ENCODE measurements at regions not wholly inside any gene's neighbourhood (a gene's known extent, or its start where the extent isn't known, plus 50 kb on each side); places are given as distances from the start of the nearest gene placed in this dataset.
A peak's percentile ranks its signal among the peaks of the same experiment; 100 is the strongest.

DNA sequence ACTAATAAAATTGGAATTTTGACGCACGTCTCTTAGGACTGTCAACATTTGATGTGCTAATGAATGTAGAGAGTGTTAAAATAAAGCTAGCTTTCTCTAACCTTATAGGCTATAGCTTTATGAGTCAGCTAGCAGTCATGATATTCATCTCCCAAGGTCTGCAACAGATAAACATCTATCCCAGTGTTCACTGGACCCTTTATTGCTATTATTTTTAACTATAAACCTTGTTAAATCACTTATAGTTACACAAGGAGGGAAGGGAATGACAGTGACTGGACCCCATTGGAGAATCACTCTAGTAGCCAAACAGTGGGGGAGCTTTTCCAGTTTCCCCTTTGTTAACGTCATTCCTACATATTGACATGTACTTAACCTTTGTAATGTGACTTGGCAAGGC lies 67.9 kb upstream of the SHISA3 start:
- TF ChIP-seq, protein P1, sequence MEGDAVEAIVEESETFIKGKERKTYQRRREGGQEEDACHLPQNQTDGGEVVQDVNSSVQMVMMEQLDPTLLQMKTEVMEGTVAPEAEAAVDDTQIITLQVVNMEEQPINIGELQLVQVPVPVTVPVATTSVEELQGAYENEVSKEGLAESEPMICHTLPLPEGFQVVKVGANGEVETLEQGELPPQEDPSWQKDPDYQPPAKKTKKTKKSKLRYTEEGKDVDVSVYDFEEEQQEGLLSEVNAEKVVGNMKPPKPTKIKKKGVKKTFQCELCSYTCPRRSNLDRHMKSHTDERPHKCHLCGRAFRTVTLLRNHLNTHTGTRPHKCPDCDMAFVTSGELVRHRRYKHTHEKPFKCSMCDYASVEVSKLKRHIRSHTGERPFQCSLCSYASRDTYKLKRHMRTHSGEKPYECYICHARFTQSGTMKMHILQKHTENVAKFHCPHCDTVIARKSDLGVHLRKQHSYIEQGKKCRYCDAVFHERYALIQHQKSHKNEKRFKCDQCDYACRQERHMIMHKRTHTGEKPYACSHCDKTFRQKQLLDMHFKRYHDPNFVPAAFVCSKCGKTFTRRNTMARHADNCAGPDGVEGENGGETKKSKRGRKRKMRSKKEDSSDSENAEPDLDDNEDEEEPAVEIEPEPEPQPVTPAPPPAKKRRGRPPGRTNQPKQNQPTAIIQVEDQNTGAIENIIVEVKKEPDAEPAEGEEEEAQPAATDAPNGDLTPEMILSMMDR (IDR thresholded peaks at IDR 0.05), result no peak
- H3K9me3 Mint-ChIP-seq, result peaks cover 10% of the 10 kb centered on the region
- H3K4me1 Mint-ChIP-seq, result peaks cover 56% of the 10 kb centered on the region
- H3K27ac Mint-ChIP-seq, result peak overlapping the region; percentile 94
- H3K4me3 Mint-ChIP-seq, result no peak overlapping the region
- no peak for DNase-seq
- H3K36me3 Mint-ChIP-seq (ENCODE audit: low read depth), result no peaks in the 10 kb centered on the region
- H3K27me3 Mint-ChIP-seq (ENCODE audit: low read depth, poor library complexity), result peaks cover 8% of the 10 kb centered on the region

- DNase-seq, result peak; percentile 15
- Mint-ChIP-seq H3K4me1 (peaks cover 56% of the 10 kb centered on the region), H3K4me3 (no peak overlapping the region), H3K9me3 (peaks cover 10% of the 10 kb centered on the region), H3K27me3 (ENCODE audit: low read depth, poor library complexity) (peaks cover 8% of the 10 kb centered on the region), H3K27ac (peak overlapping the region; percentile 94), H3K36me3 (ENCODE audit: low read depth) (no peaks in the 10 kb centered on the region)
- TF ChIP-seq, protein P1 (IDR thresholded peaks at IDR 0.05), result no peak
Measured at GRCh38 chr4:42330002-42330592, 67.2 kb upstream of the SHISA3 start.

DNA sequence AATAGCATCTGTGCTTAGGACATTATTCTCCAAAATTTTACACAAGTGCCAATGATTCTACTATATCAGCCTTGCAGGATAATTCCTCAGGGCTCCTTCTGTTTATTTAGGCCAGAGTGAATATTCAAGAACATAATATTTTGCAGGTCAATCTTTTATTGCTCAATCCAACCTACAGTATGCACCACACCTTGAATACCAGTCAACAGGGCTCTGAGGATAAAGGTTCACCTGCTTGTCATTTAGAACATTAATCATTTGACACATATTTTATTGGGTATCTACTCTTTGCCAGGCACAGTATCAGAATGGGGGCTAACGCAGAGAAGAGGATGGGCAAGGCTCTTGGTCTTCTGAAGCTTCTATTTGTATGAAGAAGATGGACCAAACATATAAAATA lies 66.2 kb upstream of the SHISA3 start:
- TF ChIP-seq, protein P1 (IDR thresholded peaks at IDR 0.05), result no peak
- peak overlapping the region; percentile 94 for H3K27ac Mint-ChIP-seq
- H3K4me1 Mint-ChIP-seq, result peaks cover 51% of the 10 kb centered on the region
- H3K9me3 Mint-ChIP-seq, result peaks cover 10% of the 10 kb centered on the region
- H3K4me3 Mint-ChIP-seq, result peak overlapping the region; percentile 47
- H3K36me3 Mint-ChIP-seq (ENCODE audit: low read depth), result no peaks in the 10 kb centered on the region
- DNase-seq, result no peak
- H3K27me3 Mint-ChIP-seq (ENCODE audit: low read depth, poor library complexity), result peaks cover 8% of the 10 kb centered on the region

GRCh38 chr4:42331914-42332368 lies 65.3 kb upstream of the SHISA3 start:
- TF ChIP-seq, protein P1 (IDR thresholded peaks at IDR 0.05), result no peak
- no peak for DNase-seq
- Mint-ChIP-seq H3K36me3 (ENCODE audit: low read depth) (no peaks in the 10 kb centered on the region), H3K27me3 (ENCODE audit: low read depth, poor library complexity) (peaks cover 8% of the 10 kb centered on the region), H3K4me3 (no peak overlapping the region), H3K27ac (no peak overlapping the region), H3K9me3 (peaks cover 10% of the 10 kb centered on the region), H3K4me1 (peaks cover 43% of the 10 kb centered on the region)

DNA sequence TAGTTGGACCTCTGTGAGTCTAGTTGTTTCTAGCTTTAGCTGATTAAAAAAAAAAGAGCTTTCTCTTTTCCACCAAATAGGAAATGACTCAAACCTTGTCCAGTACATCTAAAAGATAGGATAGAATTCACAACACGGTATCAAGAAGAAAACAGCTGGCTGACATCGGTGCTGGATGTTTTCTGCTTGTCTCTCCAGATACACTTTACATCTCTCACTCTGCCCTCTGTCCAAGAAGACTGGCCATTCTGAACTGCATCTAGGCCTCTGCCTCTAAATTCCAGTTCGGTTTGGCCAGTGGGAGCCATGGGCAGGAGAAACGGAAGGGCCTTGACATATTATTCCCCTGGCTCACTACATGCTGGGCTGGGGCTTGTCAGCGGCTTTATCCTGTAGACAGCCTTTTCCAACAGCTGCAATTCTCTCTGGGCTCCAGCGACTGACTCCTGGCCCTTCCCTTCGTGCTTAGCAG lies 57.3 kb upstream of the SHISA3 start:
- Mint-ChIP-seq H3K36me3 (ENCODE audit: low read depth) (no peaks in the 10 kb centered on the region), H3K27ac (no peak overlapping the region), H3K9me3 (no peaks in the 10 kb centered on the region), H3K27me3 (ENCODE audit: low read depth, poor library complexity) (no peaks in the 10 kb centered on the region), H3K4me1 (peaks cover 28% of the 10 kb centered on the region), H3K4me3 (no peak overlapping the region)
- TF ChIP-seq, protein P1 (IDR thresholded peaks at IDR 0.05), result no peak
- DNase-seq, result no peak

DNA sequence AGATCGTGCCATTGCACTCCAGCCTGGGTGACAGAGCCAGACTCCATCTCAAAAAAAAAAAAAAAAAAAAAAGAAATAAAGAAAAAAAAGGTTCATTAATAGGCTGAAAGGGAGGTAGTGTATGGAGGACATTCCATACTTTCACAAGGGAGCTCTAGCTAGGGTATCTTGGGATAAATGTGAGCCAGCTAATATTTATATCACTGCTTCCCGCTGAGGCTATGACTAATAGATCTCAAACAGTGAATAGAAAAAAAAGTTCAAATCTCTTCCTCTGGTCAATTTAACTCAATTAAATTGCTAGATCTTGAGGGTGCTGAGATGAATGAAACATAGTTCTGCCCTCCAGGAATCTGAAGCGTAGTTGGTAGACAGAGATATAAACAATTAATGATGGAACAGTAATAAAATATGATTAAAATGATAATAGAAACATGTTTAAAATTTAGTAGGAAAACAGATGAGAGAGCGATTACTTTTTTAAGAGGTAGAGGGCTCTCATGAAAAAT lies 55.7 kb upstream of the SHISA3 start:
- Mint-ChIP-seq H3K27me3 (ENCODE audit: low read depth, poor library complexity) (no peaks in the 10 kb centered on the region), H3K4me3 (no peak overlapping the region), H3K36me3 (ENCODE audit: low read depth) (no peaks in the 10 kb centered on the region), H3K9me3 (no peaks in the 10 kb centered on the region), H3K27ac (no peak overlapping the region), H3K4me1 (peaks cover 28% of the 10 kb centered on the region)
- DNase-seq, result no peak
- TF ChIP-seq, protein P1 (IDR thresholded peaks at IDR 0.05), result no peak

Data from nephron progenitor cell (in vitro differentiated cells).